Activated naive CD4-positive, alpha-beta T cell treated with Interleukin-2 at 50 U/mL for 16 hours (primary cell): ENCODE measurements at regions not wholly inside any gene's neighbourhood (a gene's known extent, or its start where the extent isn't known, plus 50 kb on each side); places are given as distances from the start of the nearest gene placed in this dataset.
"Not testable (repeated sequence)": the region's sequence is repeated elsewhere in the genome, so short reads cannot be mapped to it uniquely, and the experiment has no call there.

ENCODE experiments used
- DNase-seq: peaks from one replicate; pipeline ENCODE4 v3.0.0-alpha.2; 2020

DNA sequence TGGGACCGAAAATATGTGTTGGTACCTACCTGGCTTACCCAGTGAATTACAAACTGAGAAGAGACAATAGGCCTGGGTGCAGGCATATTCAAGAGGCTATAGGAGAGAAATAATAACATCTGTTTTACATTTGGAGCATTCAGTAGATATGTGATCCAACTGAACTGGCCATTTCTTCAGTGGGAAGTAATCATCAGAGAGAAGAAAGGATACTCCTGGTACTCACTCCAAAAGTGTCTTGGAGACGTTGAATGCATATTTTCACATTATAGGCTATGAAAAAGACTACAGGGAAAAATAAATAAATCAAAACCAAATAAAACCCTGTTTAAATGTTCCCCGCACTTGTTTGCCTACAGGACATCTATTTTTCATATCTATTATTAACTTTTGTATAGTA lies 1680.3 kb downstream of the REEP3 start:
- no peak for DNase-seq

DNA sequence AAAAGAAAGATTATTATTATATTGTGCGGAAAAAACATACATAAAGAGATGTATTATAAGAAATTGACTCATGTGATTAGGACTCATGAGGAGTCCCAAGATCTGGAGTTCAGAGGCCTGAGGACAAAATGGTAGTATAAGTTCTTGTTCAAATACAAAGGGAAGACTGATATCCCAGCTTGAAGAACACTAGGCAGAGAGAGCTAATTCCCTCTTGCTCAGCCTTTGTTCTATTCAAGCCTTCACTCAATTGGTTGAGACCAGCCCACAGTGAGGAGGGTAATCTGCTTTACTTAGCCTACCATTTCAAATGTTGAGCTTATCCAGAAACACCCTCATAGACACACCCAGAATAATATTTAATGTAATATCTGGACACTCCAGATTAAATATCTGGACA lies 1683.8 kb downstream of the REEP3 start:
- no peak for DNase-seq

- no peak for DNase-seq
These were observed 1692.0 kb downstream of the REEP3 start for GRCh38 chr10:65213170-65213569.

DNA sequence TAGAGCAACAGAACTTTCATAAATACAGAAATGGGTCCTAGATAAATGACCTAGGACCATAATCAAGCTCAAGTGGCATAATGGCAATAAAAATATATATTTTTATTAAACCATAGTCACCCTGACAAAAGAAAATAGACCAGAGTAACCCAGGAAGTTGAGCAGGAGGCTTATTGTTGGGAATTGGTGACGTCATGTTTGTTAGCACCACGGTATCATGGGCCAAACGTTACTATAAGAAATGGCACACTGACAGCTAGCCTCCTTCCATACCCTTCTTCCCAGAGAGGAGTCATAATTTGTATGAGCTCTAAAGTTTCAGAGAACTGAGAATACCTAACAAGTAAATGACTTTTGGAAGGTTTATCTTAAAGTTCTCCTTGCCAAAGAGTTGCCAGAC lies 1698.2 kb downstream of the REEP3 start:
- DNase-seq = no peak

GRCh38 chr10:65231148-65231547 lies 1694.7 kb upstream of the LRRTM3 start:
- no peak for DNase-seq

DNA sequence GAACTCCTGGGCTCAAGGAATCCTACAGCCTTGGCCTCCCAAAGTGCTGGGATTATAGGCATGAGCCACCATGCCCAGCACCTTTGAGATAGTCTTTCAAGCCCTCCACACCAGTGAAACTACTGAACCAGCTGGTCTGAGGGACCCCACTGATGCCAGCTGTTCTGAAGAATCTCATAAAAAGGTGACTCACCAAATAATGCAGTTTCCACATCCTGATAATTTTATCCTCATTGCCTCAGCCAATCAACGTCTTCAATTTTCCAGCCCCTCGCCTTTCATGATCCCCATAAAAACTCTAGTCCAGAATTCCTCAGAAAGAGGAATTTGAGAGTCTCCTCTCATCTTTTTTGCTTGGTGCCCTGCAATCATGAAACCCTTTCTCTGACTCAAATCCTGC lies 1691.6 kb upstream of the LRRTM3 start:
- DNase-seq = no peak

GRCh38 chr10:65235266-65235665 lies 1690.6 kb upstream of the LRRTM3 start:
- DNase-seq = no peak

GRCh38 chr10:65235846-65236245 lies 1690.0 kb upstream of the LRRTM3 start:
- no peak for DNase-seq

GRCh38 chr10:65265451-65265954 lies 1660.3 kb upstream of the LRRTM3 start:
- no peak for DNase-seq

- not testable (repeated sequence) for DNase-seq
These were observed 1656.3 kb upstream of the LRRTM3 start for GRCh38 chr10:65269551-65269950.

DNA sequence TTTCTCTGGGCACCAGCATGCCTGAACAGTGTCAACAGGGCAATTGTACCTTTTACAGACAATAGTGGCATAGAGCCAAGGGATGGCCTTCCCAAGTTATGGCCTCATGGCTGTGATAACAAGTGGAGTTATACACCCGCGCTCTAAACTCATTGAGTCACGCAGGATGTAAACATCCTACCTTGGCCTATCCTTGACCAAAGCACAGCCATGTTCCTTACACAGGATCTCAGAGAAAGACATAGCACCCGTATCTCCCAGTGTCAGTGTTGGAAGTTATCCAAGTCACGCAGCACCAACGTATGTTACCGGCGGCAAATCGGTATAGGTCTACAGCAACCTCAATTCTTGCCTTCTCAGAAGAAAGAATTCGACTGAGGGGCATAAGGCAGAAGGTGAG lies 1654.9 kb upstream of the LRRTM3 start:
- DNase-seq = no peak

GRCh38 chr10:65273115-65273514 lies 1652.7 kb upstream of the LRRTM3 start:
- DNase-seq = no peak

- DNase-seq = no peak
These were observed 1650.5 kb upstream of the LRRTM3 start for GRCh38 chr10:65275296-65275695.

DNA sequence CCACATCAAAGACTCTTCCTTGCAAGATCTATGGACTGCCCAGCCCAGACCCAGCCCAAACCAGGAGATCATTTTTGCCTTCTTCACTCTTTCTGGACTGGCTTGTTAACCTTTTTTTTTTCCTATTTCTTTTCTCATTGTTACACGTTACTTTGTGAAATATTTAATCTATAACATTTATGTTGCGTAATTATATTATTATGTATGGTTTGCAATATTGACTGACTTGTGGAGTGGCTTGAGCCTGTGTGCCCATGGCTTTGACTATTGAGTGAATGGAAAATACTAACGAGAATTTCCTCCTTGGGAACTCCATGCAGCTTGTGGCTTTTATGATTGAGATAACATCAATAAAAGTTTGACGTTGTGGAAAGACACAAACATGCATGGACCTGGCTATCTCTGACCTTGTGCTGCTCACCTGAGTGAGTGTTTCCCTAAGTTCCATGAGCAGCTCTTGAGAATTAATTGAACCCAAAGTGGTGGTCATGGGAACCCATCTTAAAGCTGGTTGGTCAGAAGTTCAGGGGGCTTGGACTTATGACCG lies 1641.3 kb upstream of the LRRTM3 start:
- no peak for DNase-seq

DNA sequence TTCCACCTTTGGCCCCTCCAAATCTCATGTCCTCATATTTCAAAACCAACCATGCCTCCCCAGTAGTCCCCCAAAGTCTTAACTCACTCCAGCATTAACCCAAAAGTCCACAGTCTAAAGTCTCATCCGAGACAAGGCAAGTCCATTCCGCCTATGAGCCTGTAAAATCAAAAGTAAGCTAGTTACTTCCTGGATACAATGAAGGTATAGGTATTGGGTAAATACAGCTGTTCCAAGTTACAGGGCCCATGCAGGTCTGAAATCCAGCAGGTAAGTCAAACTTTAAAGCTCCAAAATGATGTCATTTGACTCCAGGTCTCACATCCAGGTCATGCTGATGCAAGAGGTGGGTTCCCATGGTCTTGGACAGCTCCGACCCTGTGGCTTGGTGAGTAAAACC lies 1640.1 kb upstream of the LRRTM3 start:
- not testable (repeated sequence) for DNase-seq

DNA sequence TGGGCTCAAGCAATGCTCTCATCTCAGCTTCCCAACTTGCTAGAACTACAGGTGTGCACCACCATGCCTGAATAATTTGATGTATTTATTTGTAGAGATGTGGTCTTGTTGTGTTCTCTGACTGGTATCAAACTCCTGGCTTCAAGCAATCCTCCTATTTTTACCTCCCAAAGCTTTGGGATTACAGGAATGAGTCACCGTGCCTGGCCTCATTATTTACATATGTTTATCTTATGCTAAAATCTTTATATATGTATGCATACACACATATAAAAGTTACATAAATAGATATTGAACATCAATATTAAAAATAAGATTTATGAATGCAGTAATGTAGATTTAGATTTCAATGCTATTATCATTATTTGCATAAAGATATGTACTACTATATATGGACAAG lies 1634.5 kb upstream of the LRRTM3 start:
- no peak for DNase-seq

DNA sequence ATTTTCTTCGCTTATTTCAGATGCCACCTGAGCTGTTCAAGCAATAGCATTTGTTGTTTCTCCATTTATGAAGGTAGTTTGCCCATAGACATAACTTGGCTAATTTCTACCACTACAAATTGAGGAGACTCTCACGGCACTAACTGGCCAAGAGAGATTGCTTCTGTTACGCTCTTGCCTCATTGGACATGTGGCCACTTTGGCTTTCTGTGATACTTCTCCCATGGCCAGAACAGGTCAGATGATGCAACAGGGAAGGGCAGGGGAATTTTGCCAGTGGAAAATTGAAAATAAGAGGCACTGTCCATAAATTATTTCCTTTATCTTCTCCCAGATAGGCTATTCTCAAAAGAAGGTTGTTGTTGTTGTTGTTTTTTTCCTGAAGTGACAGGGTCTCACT lies 1633.3 kb upstream of the LRRTM3 start:
- DNase-seq = no peak

GRCh38 chr10:65294329-65294728 lies 1631.5 kb upstream of the LRRTM3 start:
- DNase-seq = no peak

DNA sequence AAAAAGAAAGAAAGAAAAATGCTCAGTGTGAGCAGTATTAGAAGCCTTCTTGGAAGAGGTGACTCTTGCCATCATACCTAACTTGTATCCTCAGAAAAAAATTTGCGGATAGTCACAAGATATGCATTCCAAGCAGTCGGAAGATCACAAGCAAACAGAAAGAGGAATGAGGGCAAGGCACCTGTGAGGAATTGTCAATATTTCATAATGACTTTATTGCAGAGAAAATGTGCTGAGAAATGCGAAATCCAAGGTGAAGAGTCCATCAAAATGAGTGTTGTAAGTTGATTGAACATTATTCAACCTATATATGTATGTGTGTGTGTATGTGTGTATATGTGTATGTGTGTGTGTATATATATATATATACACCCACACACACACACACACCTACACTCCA lies 1624.7 kb upstream of the LRRTM3 start:
- DNase-seq = no peak

DNA sequence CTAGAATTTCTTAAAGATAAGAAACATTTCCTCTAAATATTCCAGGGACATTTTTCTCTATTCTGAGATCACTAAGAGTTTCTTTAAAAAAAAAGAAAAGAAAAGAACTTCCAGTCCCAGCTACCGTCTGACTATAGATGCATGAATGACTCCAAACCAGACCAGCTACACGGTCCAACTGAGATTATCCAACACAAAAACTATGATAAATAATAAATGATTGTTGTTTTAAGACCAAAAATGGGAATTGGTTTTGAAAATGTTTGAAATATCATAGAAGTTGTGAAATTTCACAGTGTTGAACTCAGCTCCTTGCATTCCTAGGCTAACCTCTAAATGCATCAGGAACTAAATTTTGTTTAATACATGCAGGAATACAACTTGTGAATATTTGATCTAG lies 1619.6 kb upstream of the LRRTM3 start:
- no peak for DNase-seq

GRCh38 chr10:65312876-65313275 lies 1613.0 kb upstream of the LRRTM3 start:
- no peak for DNase-seq

- no peak for DNase-seq
These were observed 1612.4 kb upstream of the LRRTM3 start for GRCh38 chr10:65313406-65313805.

- no peak for DNase-seq
These were observed 1611.6 kb upstream of the LRRTM3 start for GRCh38 chr10:65314253-65314652.

- no peak for DNase-seq
These were observed 1606.3 kb upstream of the LRRTM3 start for GRCh38 chr10:65319493-65319892.

DNA sequence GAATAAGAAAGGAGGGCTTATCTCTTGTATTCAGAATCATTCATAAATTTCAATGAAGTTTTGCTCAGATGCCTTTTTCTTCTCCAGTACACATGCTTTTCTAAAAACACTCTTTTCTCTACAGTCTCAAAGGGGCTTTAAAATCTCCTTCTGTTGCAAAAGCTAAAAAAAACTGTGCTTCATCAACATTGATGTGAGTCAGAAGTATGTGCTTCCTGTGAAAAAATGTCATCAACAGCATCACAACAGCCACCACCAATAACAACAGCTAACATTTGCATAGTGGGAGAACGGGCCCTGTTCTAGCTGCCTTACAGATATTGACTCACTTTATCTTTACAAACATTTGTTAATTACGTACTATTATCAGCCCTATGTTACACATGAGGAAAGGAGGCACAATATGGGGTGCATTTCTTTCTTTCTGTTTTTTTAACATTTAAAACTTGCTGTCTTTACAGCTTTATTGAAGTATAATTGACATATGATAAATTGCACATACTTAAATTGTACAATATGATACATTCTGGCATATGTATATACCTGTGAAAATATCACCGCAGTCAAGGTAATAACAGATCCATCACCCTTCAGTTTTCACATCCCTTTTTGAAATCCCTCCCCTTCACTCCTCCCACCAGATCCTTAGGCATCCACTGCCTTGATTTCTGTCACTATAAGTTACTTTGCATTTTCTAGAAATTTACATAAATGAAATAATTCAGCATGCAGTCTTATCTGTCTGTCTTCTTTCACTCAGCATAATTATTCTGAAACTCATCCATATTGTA lies 1605.4 kb upstream of the LRRTM3 start:
- DNase-seq = no peak
